ENCODE measurements at regions not wholly inside any gene's neighbourhood (a gene's known extent, or its start where the extent isn't known, plus 50 kb on each side); places are given as distances from the start of the nearest gene placed in this dataset.

- Histone ChIP-seq H3K27me3 (ENCODE audit: low read length) (no peaks in the 10 kb centered on the region), H3K9me3 (ENCODE audit: low read length) (peaks cover 9% of the 10 kb centered on the region)
Measured at GRCh38 chr12:84276215-84276614, 636.4 kb downstream of the SLC6A15 start.

GRCh38 chr12:84272324-84272723 is 640.3 kb downstream of the SLC6A15 start:
- H3K9me3 ChIP-seq (ENCODE audit: low read length), result peaks cover 31% of the 10 kb centered on the region
- H3K4me1 ChIP-seq (ENCODE audit: low read length), result no peaks in the 10 kb centered on the region
- no peaks in the 10 kb centered on the region for H3K27me3 ChIP-seq (ENCODE audit: low read length)
- H3K79me2 ChIP-seq (ENCODE audit: low read length), result no peaks in the 10 kb centered on the region
- H3K27ac ChIP-seq (ENCODE audit: low read length), result no peak overlapping the region
- H3K36me3 ChIP-seq (ENCODE audit: insufficient read depth, low read length), result no peaks in the 10 kb centered on the region
- no peak for DNase-seq
- no peak overlapping the region for H3K9ac ChIP-seq (ENCODE audit: low read length)
- no peaks in the 10 kb centered on the region for H4K20me1 ChIP-seq (ENCODE audit: insufficient read depth, low read depth, low read length)
- no peak overlapping the region for H3K4me2 ChIP-seq (ENCODE audit: low read depth, low read length, poor library complexity, severe bottlenecking)
- H2AFZ ChIP-seq (ENCODE audit: low read length), result no peak overlapping the region
- H3K4me3 ChIP-seq (ENCODE audit: low read length), result no peak overlapping the region
- no peaks in the 10 kb centered on the region for H3K9me2 ChIP-seq (replicated peaks; ENCODE audit: insufficient read depth, low read length)

More at GRCh38 chr12:84276215-84276614, 636.4 kb downstream of the SLC6A15 start:
- no peaks in the 10 kb centered on the region for H3K79me2 ChIP-seq (ENCODE audit: low read length)
- H3K4me1 ChIP-seq (ENCODE audit: low read length), result no peaks in the 10 kb centered on the region
- no peaks in the 10 kb centered on the region for H4K20me1 ChIP-seq (ENCODE audit: insufficient read depth, low read depth, low read length)
- H3K4me2 ChIP-seq (ENCODE audit: low read depth, low read length, poor library complexity, severe bottlenecking), result no peak overlapping the region
- H3K9ac ChIP-seq (ENCODE audit: low read length), result no peak overlapping the region
- no peak overlapping the region for H3K4me3 ChIP-seq (ENCODE audit: low read length)
- no peak for DNase-seq
- no peak overlapping the region for H2AFZ ChIP-seq (ENCODE audit: low read length)
- no peak overlapping the region for H3K27ac ChIP-seq (ENCODE audit: low read length)
- H3K9me2 ChIP-seq (replicated peaks; ENCODE audit: insufficient read depth, low read length), result no peaks in the 10 kb centered on the region
- no peaks in the 10 kb centered on the region for H3K36me3 ChIP-seq (ENCODE audit: insufficient read depth, low read length)

GRCh38 chr12:84270470-84271140 is 642.0 kb downstream of the SLC6A15 start:
- H3K4me3 ChIP-seq (ENCODE audit: low read length), result no peak overlapping the region
- H2AFZ ChIP-seq (ENCODE audit: low read length), result no peak overlapping the region
- H3K9me2 ChIP-seq (replicated peaks; ENCODE audit: insufficient read depth, low read length), result no peaks in the 10 kb centered on the region
- no peaks in the 10 kb centered on the region for H3K27me3 ChIP-seq (ENCODE audit: low read length)
- no peaks in the 10 kb centered on the region for H3K36me3 ChIP-seq (ENCODE audit: insufficient read depth, low read length)
- no peak overlapping the region for H3K9ac ChIP-seq (ENCODE audit: low read length)
- H3K27ac ChIP-seq (ENCODE audit: low read length), result no peak overlapping the region
- H3K4me1 ChIP-seq (ENCODE audit: low read length), result no peaks in the 10 kb centered on the region
- H3K79me2 ChIP-seq (ENCODE audit: low read length), result no peaks in the 10 kb centered on the region
- H3K4me2 ChIP-seq (ENCODE audit: low read depth, low read length, poor library complexity, severe bottlenecking), result no peak overlapping the region
- H4K20me1 ChIP-seq (ENCODE audit: insufficient read depth, low read depth, low read length), result no peaks in the 10 kb centered on the region
- H3K9me3 ChIP-seq (ENCODE audit: low read length), result peaks cover 42% of the 10 kb centered on the region
- DNase-seq, result no peak

GRCh38 chr12:84247931-84248330 is 664.7 kb downstream of the SLC6A15 start:
- no peaks in the 10 kb centered on the region for H3K4me1 ChIP-seq (ENCODE audit: low read length)

GRCh38 chr12:84243686-84244085 is 668.9 kb downstream of the SLC6A15 start:
- Histone ChIP-seq H3K79me2 (ENCODE audit: low read length) (no peaks in the 10 kb centered on the region), H4K20me1 (ENCODE audit: insufficient read depth, low read depth, low read length) (no peaks in the 10 kb centered on the region), H3K27ac (ENCODE audit: low read length) (no peak overlapping the region), H3K9me2 (replicated peaks; ENCODE audit: insufficient read depth, low read length) (no peaks in the 10 kb centered on the region), H3K4me2 (ENCODE audit: low read depth, low read length, poor library complexity, severe bottlenecking) (no peak overlapping the region), H3K36me3 (ENCODE audit: insufficient read depth, low read length) (no peaks in the 10 kb centered on the region), H3K9ac (ENCODE audit: low read length) (no peak overlapping the region), H3K4me3 (ENCODE audit: low read length) (no peak overlapping the region), H3K9me3 (ENCODE audit: low read length) (peaks cover 32% of the 10 kb centered on the region), H2AFZ (ENCODE audit: low read length) (no peak overlapping the region), H3K4me1 (ENCODE audit: low read length) (no peaks in the 10 kb centered on the region), H3K27me3 (ENCODE audit: low read length) (no peaks in the 10 kb centered on the region)
- DNase-seq, result no peak

More at GRCh38 chr12:84247931-84248330, 664.7 kb downstream of the SLC6A15 start:
- Histone ChIP-seq H3K9me2 (replicated peaks; ENCODE audit: insufficient read depth, low read length) (no peaks in the 10 kb centered on the region), H3K4me3 (ENCODE audit: low read length) (no peak overlapping the region), H3K9me3 (ENCODE audit: low read length) (peaks cover 32% of the 10 kb centered on the region), H3K36me3 (ENCODE audit: insufficient read depth, low read length) (no peaks in the 10 kb centered on the region), H3K27me3 (ENCODE audit: low read length) (no peaks in the 10 kb centered on the region), H3K9ac (ENCODE audit: low read length) (no peak overlapping the region), H3K27ac (ENCODE audit: low read length) (no peak overlapping the region), H3K79me2 (ENCODE audit: low read length) (no peaks in the 10 kb centered on the region), H2AFZ (ENCODE audit: low read length) (no peak overlapping the region), H3K4me2 (ENCODE audit: low read depth, low read length, poor library complexity, severe bottlenecking) (no peak overlapping the region), H4K20me1 (ENCODE audit: insufficient read depth, low read depth, low read length) (no peaks in the 10 kb centered on the region)
- DNase-seq, result no peak

- Histone ChIP-seq H3K9me2 (replicated peaks; ENCODE audit: insufficient read depth, low read length) (no peaks in the 10 kb centered on the region), H3K79me2 (ENCODE audit: low read length) (no peaks in the 10 kb centered on the region), H3K27ac (ENCODE audit: low read length) (no peak overlapping the region), H3K4me3 (ENCODE audit: low read length) (no peak overlapping the region), H3K9me3 (ENCODE audit: low read length) (peaks cover 26% of the 10 kb centered on the region; the same call in 1 of the 2 replicates), H3K4me1 (ENCODE audit: low read length) (no peaks in the 10 kb centered on the region), H3K4me2 (ENCODE audit: low read depth, low read length, poor library complexity, severe bottlenecking) (no peak overlapping the region), H4K20me1 (ENCODE audit: insufficient read depth, low read depth, low read length) (no peaks in the 10 kb centered on the region), H3K9ac (ENCODE audit: low read length) (no peak overlapping the region), H3K27me3 (ENCODE audit: low read length) (no peaks in the 10 kb centered on the region), H3K36me3 (ENCODE audit: insufficient read depth, low read length) (no peaks in the 10 kb centered on the region), H2AFZ (ENCODE audit: low read length) (no peak overlapping the region)
- no peak for DNase-seq
Measured at GRCh38 chr12:84222841-84223240, 689.8 kb downstream of the SLC6A15 start.

- H2AFZ ChIP-seq (ENCODE audit: low read length), result no peak overlapping the region
- no peaks in the 10 kb centered on the region for H3K4me1 ChIP-seq (ENCODE audit: low read length)
- H3K79me2 ChIP-seq (ENCODE audit: low read length), result no peaks in the 10 kb centered on the region
- no peaks in the 10 kb centered on the region for H3K9me2 ChIP-seq (replicated peaks; ENCODE audit: insufficient read depth, low read length)
- no peak overlapping the region for H3K9ac ChIP-seq (ENCODE audit: low read length)
- no peak overlapping the region for H3K27ac ChIP-seq (ENCODE audit: low read length)
- DNase-seq, result no peak
- H4K20me1 ChIP-seq (ENCODE audit: insufficient read depth, low read depth, low read length), result no peaks in the 10 kb centered on the region
- H3K4me2 ChIP-seq (ENCODE audit: low read depth, low read length, poor library complexity, severe bottlenecking), result no peak overlapping the region
- peaks cover 20% of the 10 kb centered on the region for H3K9me3 ChIP-seq (ENCODE audit: low read length)
- no peaks in the 10 kb centered on the region for H3K27me3 ChIP-seq (ENCODE audit: low read length)
- H3K4me3 ChIP-seq (ENCODE audit: low read length), result no peak overlapping the region
- H3K36me3 ChIP-seq (ENCODE audit: insufficient read depth, low read length), result no peaks in the 10 kb centered on the region
Measured at GRCh38 chr12:84218406-84218805, 694.2 kb downstream of the SLC6A15 start.

- Histone ChIP-seq H3K27ac (ENCODE audit: low read length) (no peak overlapping the region), H3K27me3 (ENCODE audit: low read length) (no peaks in the 10 kb centered on the region), H3K9me3 (ENCODE audit: low read length) (no peaks in the 10 kb centered on the region; the same call in 1 of the 2 replicates), H2AFZ (ENCODE audit: low read length) (no peak overlapping the region), H3K4me1 (ENCODE audit: low read length) (no peaks in the 10 kb centered on the region), H3K36me3 (ENCODE audit: insufficient read depth, low read length) (no peaks in the 10 kb centered on the region), H3K9ac (ENCODE audit: low read length) (no peak overlapping the region), H3K9me2 (replicated peaks; ENCODE audit: insufficient read depth, low read length) (no peaks in the 10 kb centered on the region), H3K79me2 (ENCODE audit: low read length) (no peaks in the 10 kb centered on the region), H4K20me1 (ENCODE audit: insufficient read depth, low read depth, low read length) (no peaks in the 10 kb centered on the region), H3K4me2 (ENCODE audit: low read depth, low read length, poor library complexity, severe bottlenecking) (no peak overlapping the region), H3K4me3 (ENCODE audit: low read length) (no peak overlapping the region)
- DNase-seq, result no peak
Measured at GRCh38 chr12:84201976-84202375, 710.6 kb downstream of the SLC6A15 start.
